T-helper 1 cell (primary cell): ENCODE measurements at regions not wholly inside any gene's neighbourhood (a gene's known extent, or its start where the extent isn't known, plus 50 kb on each side); places are given as distances from the start of the nearest gene placed in this dataset.

Experiments used
- DNase-seq, 5 donors: peaks; one replicate each; pipeline ENCODE4 v3.0.0-alpha.2; 2012 to 2020

DNA sequence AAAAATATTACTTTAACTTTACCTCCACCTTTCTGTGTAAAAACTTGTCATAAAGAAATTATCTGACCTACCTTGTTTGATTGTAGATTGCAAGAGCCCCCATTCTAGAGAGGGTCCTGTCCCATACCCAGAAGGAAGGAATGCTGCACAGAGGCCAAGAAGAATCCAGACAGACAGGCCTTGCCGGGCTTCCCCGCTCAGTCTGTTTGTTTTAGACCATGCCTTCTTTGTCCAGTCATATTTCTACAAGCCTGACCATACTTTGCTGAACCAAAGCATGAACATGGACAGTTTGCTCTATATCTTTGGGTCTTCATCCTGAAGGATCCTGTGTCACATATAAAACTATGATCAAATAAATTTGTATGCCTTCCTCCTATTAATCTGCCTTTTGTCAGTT lies 95.8 kb upstream of the MYCBP2 start:
- DNase-seq, result no peak

DNA sequence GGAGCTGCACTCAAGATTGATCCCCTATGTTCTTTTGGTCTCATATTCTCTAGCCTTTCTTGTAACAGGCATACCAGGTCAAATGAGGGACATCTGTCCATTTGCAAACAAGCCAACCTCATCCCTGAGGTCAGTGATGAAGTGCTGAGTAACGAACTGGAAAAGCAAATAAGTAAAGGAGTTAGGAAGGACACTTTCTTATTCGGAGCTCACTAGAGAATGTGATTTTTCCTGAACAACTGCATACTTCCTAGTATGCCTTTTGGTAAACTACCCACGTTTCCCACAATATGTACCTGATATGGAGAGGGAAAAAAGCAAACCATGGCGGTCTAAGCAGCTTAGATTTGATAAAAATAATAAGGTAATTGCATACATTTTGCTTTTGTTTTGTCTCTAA lies 91.0 kb upstream of the MYCBP2 start:
- no peak for DNase-seq

DNA sequence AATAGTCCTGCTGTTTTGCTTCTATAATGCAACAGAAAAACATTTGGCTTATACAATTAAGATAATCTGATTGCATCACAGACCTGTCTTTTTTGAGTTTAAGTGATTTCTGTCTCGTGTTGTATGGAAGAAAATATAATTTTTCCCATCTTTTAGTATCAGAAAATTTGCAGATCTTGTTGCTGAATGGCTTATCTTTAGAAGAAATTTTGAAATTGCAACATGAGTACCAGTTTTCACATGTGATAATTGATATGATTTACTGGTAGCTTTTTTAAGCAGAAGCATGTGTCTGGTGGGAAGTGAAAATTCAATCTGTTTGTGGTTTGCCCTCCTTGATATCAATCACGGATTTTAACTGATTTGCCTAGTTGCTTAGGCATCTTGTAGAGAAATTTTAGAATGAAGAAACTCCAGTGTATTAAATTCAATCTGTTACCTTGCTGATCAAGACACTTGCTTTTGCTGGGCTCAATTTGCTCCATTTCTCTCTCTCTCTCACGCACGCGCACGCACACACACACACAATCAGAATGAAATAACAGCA lies 89.8 kb upstream of the MYCBP2 start:
- no peak for DNase-seq

DNA sequence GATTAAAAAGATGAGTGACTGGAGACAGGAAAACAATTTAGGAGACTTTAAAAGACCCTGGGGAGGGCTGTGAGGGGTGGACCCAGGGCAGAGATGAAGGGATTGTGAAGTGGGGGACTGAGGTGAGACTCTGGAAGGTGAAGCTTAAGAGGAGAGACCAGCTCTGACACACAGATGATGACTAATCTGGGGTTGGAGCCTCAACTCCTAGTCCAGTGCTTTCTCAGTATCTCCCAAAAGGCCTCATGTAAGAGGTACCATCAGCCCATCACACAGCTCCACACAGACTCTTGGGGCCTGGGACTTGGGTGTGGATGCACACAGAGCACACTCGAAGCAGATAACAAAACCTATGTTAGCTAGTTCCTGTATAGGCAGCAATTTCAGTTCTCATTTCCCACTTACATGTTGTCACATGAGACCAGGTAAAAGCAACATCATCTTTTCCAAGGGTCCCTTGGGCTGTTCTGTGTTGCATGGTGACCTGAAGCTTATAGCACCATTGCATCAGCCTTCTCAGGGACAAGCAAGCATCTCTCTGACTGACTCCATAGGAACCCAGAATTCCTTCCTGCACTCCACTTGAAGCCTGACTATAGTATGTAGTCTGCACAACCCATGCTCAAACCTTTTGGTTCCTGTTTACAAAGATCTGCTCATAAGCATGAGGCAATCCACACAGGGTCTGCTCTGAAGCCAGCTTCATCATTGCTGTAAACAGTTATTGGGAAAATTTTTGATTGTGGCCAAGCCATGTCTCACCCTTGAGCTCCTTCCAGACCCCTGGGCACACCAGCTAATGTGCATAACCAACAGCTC lies 88.6 kb upstream of the MYCBP2 start:
- no peak for DNase-seq

DNA sequence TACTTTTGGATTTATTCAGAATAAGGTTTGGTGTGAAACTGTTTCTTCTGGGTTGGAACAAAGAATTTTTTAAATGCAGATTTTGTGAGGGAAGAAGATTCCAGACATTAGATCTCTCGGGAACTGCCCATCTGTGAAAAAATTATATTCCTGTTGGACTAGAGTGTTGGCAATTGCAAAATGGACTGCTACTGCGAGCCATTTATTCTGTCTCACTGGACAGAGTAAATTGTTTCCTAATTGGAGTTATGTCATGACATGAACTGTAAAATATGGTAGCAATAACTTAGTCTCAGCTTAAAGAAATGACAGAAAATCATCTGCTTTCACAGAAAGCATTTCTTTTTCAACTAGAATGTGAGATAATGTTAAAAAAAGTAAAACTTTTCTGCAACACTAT lies 86.0 kb upstream of the MYCBP2 start:
- no peak for DNase-seq

DNA sequence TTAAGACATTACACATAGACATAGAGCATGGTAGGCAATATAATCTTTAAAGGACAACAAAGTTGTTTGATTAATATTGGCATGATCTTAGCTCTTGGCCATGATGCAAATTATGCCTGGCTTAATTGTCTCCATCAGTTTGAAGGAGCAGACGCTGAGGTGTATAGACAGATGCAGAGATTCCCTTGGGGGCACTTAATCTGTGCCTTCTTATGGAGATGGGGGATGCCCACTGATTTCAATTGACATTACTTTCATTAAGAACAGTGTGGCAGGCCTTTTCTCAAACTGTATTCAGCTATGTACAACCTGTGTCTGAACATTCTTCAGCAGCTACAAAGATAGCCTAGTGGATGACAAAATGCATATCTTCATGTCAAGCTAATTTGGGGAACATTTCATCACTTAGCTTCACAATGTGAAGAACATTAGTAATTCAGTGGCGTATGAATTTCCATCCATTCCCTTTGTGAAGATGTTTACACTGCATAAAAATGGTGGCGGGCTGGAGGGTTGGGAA lies 85.3 kb upstream of the MYCBP2 start:
- DNase-seq, result no peak

DNA sequence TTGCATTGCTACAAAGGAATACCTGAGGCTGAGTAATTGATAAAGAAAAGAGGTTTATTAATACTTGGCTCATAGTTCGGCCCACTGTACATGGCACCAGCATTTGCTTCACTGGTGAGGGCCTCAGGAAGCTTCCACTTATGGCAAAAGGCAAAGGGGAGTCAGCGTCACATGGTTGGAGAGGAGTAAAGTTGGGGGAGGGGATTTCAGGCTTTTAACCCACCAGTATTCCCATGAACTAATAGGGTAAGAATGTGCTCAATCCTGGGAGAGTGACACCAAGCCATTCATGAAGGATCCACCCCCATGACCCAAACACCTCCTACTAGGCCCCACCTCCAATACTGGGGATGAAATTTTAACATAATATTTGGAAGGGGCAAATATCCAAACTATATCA lies 82.5 kb upstream of the MYCBP2 start:
- no peak for DNase-seq

DNA sequence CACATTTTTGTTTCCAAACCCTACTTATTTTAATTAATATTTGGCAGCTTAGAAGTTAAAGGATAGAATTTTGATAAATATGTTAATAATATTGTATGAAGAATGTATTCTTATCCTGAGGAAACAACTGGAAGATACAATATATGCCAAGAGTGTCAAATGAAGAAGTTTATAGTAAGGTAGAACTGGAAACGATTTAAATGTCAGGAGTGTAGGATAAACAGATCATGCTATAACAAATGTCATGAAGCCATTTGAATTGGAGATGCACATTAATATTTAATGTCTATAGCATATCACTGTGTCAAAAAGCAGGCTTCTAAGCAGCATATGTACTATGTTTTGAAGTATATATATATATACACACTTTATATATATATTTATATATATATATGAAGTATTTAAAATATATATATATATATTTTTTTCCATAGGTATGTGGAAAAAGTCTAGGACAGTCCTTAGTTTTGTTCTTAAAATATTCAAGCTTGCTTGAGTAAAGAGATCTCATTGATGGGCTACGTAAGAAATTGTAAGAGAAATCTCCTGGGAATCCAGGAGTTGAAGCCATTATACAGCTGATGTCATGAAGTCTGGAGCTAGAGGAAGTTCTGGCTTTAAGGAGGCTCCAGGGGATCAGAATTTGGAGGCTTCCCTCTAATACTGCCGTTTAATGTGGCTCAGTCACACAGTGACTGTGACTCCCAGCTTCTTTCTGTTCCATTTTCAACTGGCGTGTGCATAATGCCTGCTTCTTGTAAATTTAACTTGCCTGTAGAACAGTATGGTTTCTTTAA lies 79.9 kb upstream of the MYCBP2 start:
- no peak for DNase-seq

DNA sequence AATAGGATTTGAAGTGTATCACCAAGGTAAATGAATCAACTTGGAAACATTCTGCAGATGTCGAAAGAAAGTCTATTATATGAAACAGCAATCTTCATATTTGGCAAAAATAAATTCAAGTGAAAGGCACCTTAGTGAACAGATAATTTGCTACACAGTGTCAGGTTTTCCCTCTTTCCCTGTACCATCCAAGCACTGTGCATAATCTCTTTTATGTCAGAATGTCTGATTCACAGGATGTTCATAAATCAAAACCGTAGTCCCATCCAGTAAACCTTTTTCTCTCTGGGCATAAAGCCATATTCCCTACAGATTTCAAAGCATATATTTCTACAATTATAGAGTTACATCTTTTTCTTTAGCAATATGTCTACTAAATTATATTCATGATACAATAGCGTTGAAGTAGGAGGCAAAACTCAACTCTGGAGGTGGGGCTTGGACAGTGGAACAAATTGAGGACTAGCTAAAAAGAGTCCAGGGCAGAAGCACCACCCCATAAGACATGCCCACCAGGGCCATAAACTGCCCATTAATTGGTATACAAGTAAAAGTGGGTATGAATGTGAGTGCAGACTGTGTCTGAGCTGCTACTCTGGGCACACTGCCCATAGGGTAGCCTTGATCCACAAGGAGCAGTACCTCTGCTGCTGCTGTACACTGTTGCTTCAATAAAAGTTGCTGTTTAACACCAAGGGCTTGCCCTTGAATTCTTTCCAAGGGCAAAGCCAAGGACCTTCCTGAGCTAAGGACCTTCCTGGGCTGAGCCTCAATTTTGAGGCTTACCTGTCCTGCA lies 72.1 kb upstream of the MYCBP2 start:
- no peak for DNase-seq

DNA sequence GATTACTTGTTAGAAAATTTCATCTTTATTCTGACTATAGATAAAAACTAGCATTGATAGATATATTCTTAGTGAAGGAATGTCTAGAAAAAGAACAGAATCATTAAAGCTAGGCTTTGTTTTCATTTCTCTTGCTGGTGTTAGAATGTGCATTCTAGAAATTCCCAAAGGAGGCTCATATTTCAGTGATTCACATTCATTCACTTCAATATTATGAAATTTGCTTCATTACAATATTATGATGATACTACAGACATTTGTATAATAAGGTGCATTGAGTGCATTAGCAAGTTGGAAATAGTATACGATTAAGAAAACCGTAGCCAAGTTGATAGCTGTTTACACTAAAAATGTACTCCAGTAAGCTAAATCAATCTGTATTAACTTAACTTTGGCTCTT lies 70.7 kb upstream of the MYCBP2 start:
- DNase-seq, result no peak

DNA sequence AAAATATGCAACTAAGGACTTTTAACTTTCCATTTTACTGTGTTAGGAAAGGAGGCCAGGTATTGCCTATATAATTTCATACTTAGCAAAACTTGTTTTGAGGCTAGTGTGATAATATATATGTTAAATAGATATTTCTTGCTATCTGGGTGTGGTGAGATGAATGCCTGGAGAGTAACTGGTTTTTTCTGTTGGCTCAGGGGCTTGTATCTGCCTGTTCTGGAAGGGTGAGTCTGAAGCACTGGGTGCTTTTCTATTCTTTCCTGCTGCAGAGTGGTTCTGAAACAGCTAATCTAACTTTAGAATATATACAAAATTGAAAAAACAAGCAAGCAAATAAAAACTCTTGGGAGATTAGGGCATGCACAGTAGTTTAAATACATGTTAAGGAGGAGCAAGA lies 64.6 kb upstream of the MYCBP2 start:
- DNase-seq, result no peak

DNA sequence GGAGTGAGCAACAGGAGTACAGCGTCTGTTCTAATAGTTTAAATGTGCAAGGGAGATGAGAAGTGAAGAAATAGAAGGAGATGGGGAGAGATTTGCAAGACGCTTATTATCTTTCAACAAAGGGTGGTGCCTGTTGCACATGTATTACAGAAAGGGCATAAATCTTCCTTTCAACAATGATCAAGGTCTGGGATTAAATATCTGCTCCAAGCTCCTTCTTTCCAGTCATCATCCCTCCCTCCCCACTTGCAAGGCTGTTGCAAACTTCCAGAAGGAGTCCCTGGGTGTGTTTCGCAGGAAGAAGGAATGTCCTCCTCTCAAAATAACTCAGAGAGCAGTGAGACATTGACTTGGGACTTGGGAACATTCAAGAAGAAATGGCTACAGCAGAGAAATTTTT lies 63.5 kb upstream of the MYCBP2 start:
- no peak for DNase-seq

DNA sequence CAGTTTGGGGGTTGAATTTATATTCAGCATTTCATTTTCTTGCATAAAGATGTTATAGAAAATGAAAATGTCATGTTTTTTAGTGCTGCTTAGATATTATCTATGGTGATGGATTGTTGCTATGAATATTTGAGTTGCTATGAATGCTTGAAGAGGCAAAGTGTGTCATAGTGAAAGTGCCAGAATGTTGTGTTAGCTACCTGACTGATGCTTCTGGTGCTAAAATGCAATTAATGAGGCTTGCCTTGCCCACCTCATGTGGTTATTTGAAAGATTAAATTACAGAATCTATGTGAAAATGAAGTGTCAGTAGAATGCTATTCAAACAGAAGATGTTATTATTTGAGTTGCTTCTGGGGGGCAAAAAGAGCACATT lies 62.7 kb upstream of the MYCBP2 start:
- peak in 1 of 5 donors; percentile 9 for DNase-seq

DNA sequence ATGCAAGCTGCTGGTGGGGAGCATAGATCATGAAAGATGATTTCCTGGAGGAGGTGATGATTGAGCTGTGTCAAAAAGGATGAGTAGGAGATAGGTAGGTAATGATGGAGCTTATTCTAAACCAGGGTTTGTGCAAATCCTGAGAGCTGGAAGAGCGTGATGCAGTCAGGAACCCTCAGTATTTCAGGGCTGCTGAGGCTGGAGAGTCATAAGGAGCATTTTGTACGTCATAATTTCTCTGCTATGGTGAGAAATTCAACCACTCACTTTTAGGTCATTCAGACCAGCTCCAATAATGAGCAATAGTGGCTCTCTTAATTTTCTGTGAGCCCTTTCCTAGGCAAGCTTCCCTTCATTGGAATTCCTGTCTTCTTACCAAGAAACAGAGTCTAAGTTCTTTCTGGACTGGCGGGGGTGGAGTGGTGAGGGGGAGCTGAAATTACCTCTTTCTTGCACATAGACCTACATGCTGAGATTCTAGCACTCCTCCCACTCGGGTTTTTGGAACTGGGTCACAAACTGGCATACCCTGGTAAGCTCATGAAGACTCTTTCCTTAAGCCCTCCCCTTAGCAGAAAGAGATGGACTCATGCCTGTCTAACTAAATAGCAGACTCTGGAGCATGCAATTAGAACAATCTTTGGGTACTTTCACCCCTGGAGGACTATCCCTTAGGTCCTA lies 62.2 kb upstream of the MYCBP2 start:
- no peak for DNase-seq

DNA sequence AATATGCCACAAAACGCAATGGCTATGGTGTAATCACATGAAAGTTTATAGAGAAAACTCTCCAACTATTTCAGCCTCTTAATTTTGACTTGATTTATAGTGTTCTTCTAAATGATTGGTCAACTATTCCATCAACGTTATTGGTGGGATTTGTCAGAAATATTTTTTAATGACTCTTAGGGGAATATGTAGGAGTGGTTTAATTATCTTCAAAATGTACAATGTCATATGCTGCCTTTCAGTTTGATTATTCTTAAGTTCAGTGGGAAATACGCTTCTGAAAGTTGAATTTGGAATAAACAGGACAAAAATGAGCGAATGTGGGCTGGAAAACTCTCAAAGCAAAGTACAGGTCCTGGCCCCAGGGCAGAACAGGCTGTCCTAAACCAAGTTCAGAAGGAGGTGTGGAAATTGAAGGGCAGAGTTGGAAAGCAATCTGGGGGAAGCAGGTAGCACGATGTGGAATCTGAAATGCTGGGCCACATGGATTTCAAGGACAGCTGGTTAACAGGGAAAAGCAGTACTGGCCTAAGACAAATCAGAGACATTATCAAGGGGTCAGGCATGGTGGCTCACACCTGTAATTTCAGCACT lies 60.8 kb upstream of the MYCBP2 start:
- DNase-seq, result no peak

DNA sequence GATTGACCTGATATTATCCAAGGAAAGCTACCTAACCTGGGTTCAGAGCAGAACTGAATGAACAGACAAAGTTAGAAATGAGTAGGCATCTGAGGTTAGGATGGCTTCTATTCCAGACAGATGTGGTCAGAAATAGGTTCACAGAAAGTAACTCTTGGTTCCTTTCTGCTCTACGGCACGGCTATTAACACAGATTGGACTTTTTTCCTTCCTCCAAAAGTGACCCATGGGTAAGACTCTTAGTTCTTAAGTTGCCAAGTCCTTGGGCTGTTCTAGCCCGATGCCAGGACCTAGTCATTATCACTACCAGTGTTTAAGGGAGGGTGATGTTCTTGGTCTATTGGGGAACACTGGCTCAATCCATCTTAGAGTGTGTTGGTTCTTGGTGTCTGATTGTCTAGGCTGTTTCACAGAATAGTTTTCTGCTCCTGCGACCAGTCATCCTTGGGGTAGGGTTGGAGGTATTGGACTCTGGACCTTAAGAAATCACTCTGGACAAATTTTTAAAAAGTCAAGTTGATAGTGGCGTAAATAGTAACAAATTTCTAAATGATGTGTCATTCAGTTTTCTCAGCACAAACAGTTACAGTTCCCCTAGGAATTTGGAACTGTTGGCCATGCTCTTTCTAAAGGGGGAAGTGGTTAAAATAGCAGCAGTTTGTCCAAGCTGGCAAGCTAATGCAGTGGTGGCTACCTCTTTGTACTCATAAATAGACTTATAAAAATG lies 60.1 kb upstream of the MYCBP2 start:
- no peak for DNase-seq

DNA sequence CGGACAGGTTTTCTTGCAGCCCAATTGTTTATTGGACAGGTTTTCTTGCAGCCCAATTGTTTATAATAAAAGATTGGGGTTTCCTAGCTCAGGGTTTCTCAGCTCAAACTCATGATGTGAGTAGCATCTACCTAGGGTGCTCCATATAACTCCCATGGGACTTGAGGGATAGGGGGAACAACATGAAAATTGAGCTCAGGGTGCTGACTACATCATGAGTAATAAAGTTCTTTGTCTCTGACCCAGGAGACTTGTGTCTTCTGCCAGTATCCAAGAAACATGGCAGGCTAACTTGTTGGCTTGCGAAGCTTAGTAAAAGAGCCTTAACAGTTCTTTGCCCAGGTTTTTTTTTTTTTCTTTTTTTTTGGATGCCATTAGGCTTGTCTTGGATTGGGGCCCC lies 59.2 kb upstream of the MYCBP2 start:
- no peak for DNase-seq

DNA sequence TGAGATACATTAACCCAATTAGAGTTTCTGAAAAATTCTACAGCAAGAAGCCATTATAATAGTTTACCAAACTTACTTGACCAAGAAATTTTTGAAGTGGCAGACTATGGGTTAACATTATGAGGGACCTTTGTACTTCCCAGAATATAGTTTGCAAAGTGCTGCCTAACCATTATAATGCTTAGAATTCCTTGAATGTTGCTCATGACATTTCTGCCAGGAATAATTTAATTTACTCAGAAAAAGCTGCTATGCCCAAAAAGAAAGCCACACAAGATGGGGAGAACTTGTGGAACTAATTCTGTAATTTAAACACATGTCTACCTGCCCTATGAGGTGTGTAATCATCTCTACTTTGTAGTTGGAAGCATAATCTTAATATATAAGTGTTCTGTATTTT lies 58.1 kb upstream of the MYCBP2 start:
- no peak for DNase-seq

DNA sequence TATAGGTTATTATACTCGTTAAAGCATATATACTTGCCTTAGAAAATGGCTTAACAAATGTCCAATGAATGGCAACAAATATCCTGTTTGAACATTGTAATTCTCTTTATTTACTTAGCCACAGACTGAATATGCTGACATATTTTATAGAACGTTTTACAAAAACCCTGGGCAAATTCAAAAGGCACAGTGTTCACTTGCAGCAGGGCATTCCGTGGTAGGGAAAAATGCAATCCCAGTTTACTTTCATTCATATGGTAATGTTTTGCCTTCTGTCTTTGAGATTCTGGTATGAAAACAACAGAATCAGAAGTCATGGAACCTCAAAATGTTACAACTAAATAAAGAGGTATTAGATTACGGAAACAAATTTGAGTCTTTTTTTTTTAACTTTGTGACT lies 56.2 kb upstream of the MYCBP2 start:
- no peak for DNase-seq

DNA sequence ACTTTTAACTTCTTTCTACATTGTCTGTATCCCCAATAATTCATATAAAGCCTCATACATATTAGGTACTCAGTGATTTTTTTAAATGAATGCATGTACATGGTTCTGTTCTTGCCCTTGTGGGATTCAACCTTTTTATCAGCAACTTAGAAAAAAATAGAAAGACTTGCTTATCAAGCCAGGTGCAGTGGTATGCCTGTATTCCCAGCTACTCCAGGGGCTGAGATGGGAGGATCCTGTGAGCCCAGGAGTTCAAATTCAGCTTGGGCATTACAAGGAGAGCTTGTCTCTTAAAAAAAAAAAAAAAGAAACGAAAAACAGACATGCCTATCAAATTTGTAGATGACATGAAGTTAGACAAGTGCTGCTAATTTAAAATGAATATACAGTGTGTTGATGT lies 54.2 kb upstream of the MYCBP2 start:
- no peak for DNase-seq

DNA sequence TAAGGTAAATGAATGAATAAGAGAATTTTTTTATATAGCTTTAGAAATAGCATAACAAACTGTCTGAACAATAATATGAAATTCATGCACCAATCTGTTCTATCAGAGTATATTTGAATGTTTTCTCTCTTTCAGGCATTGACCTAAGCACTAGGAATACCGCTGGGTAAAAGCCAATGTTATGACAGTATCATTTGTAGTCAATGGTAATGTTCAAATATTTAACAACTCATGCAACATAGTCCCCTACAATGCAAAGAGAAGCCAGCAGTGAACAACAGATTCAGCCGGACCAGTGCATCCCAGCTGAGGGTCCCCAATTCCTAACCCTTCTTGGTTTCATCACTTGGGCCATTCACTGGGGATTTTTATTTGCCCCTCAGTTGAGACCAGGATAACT lies 52.6 kb upstream of the MYCBP2 start:
- DNase-seq, result no peak
